C1 segment of cervical spinal cord (tissue), 14 donors: ENCODE measurements at regions not wholly inside any gene's neighbourhood (a gene's known extent, or its start where the extent isn't known, plus 50 kb on each side); places are given as distances from the start of the nearest gene placed in this dataset.

Experiments
- DNase-seq, 14 donors: peaks; one replicate each; lab custom pipeline; 2025; lab: John Stamatoyannopoulos, UW

GRCh38 chr18:61619783-61620182 lies 273.0 kb downstream of the RNF152 start:
- no peak for DNase-seq

DNA sequence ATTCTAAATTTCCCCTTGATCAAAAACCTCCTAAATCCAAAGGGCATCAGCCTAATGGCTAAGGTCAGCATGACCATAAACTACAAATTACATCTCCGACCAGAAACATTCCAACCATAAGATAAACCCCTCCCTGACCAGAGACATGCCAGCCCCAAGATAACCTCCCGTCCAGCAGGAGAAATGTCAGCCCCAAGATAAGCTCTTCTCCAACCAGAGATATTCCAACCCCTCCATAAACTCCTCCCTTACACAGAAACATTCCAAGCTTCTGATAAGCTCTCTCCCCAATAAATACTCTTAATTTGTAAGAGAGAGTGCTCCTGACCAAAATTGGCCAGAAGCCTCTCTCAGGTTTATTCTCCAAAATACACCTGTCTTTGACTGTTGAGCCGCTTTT lies 274.0 kb downstream of the RNF152 start:
- DNase-seq, result no peak

GRCh38 chr18:61616111-61616610 lies 276.6 kb downstream of the RNF152 start:
- no peak for DNase-seq

GRCh38 chr18:61612517-61612916 lies 279.3 kb downstream of the CDH20 start:
- DNase-seq, result no peak

DNA sequence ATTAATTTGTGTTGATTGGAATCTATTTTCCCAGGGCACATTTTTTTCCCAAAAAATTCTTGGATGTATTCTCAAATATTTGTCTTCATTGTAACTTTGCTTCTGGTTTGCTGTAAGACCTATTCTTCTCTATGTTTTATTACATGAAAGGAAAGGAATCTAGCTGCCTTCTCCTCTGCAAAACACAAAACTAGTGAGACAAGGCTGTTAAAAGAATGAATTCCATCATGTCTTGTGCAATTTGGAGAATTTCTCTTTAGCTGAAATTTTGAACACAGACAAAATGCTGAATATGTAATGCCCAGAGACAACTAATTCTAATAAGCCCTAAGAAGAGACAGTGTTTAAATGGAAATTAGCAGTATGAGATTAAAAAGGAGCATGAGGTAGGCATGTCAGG lies 275.9 kb downstream of the CDH20 start:
- no peak for DNase-seq

DNA sequence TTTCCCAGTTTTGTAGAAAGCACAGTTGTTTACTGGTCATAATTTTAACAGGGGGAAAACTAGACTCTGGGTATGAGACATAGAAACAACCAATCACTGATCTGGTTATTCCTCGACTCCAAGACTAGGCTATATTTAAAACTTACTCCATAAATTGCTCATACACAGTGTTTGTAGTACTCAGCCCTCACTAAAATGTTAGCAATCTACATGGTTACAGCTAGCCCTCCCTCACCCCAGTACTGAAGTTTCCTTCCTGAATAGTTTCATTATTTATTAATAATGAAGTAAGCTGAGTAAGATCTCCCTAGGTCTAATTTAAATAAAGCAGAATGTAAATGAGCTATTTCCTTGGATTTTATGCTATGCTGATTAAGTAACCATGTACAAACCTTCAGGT lies 275.1 kb downstream of the CDH20 start:
- no peak for DNase-seq

- no peak for DNase-seq
Observed at GRCh38 chr18:61607867-61608266, 274.6 kb downstream of the CDH20 start.

DNA sequence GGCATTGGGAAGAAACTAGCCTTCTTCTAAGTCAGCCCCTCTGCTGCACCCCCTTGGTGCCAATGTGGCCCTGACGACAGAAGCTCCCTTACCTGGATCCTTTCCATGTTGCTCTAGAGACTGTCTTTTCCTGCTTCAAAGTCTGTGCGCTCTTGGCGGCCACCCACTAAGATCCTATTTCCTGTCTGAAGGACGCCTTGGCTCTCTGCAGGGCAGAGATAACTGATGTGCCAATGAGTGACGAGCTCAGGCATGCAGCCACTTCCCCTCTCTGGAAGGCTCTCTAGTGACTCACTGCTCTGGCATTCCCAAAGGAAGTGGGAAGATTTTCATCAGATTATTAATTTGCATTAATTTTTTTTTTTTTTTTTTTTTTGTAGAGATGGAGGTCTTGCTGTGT lies 273.5 kb downstream of the CDH20 start:
- DNase-seq, result peak in 8 of 14 donors; percentile 2 to 96 (median 25)

DNA sequence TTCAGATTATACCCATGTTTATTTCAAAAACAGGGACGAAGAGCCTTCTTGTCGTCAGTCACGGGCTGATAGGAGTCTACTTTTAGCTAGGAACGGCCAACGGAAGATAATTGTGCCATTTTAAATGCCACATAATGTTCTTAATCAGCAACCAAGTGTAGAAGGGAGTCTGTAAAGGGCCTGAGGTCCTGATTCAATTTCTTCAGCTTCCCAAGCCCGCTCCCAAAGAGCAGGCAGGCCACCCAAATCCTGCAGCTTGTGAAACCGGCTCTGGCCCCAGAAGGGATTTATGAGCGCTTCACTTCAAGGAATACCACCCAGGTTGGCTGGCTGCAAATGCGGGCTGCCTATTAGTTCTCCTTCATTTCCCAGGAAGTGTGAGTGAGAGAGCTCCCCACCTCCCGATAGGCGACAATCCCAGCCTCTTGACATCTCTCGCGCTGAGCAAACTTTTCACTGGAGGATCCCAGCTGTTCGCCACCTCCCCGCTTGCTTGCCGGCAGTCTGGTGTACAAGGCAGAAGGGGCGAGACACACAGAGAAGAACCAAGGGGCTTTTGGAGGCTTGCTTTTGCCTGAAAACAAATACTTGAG lies 272.9 kb downstream of the CDH20 start:
- DNase-seq, result peak in 6 of 14 donors; percentile 2 to 77 (median 27)

GRCh38 chr18:61605376-61606067 lies 272.3 kb downstream of the CDH20 start:
- peak in 1 of 14 donors; percentile 84 for DNase-seq
